Left cardiac atrium (tissue), 4 donors: ENCODE measurements at regions not wholly inside any gene's neighbourhood (a gene's known extent, or its start where the extent isn't known, plus 50 kb on each side); places are given as distances from the start of the nearest gene placed in this dataset.

ENCODE experiments used
- ATAC-seq, 2 donors: fragments of 200-7000 bp; cut with Tn5 transposase; one replicate each; pipeline ENCODE4 v1.9.1; 2020; ENCODE audit warnings: mild to moderate bottlenecking in 2 of 2, moderate library complexity in 2 of 2
- DNase-seq: peaks from one replicate; pipeline ENCODE4 v3.0.0-alpha.2; 2020
- intact Hi-C, 2 donors: fragments of 100-400 bp; cut with DNase I; formaldehyde crosslinking; loops; one replicate each; pipeline versions ENCODE4 v1.14.1 to v1.15.1; 2022 to 2023
- donor health status: DM: no; HTN: yes; CAD: no.
- donor health status: DM: no; HTN: yes; CAD: no; lungs with severe emphysema.
- donor health status: DM: yes; HTN: yes; CAD: no.
- donor health status: Dilated cardiomyopathy.

DNA sequence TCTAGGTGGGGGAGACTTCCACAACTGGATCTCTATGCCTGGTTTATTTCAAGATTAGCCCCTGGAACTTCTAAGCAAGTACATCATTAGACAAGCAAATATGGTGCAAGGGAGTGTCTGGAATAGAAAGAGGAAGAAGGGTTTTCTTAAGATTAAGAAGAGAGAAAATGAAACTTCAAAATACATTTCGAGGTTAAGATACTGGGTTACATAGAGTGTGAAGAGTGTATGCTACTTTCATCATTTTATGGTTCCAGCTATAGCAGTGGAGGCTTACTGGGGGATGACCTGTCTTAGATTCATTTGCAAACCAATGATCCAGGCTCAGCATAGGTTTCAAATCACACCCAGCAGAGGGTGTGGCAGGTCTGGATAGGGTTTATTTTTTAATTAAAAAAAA is 144.4 kb upstream of the GATB start:
- ATAC-seq (no peak), DNase-seq (no peak)
- intact Hi-C loops: no loop called here

DNA sequence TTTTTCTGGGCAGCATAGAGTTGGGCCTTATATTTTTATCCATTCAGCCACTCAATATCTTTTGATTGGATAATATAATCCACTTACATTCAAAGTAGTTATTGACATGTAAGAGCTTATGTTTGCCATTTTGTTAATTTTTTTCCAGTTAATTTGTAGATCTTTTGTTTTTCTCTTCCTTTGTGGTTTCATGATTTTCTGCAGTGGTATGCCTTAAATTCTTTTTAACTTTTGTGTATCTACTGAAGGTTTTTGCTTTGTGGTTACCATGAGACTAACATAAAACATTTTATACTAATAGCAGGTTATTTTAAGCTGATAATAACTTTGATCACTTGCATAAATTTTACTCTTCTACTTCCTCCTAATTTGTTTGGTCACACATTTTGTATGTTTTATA is 140.8 kb upstream of the GATB start:
- DNase-seq: no peak

DNA sequence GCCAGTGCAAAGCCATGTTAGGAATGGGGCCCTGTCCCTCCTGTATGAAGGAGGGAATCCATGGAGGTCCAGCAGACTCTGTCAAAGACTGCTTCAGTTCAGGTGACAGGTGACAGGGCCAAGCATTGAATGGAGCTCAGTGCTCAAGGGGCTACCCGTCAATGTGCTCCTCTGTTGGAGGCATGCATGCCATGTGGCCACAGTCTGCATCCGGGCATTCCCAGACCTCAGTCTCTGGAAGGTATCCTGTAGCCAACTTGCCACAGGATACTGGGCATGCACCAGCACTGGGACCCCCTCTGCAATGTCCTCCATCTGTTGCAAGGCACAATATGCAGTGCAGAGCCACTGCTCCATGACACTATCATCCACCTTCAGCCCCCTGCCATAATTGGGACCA is 136.1 kb upstream of the GATB start:
- intact Hi-C loops: no loop called here
- ATAC-seq (no peak), DNase-seq (no peak)

More for the DNA sequence above, 140.8 kb upstream of the GATB start:
- no peak for ATAC-seq
- intact Hi-C loops: no loop called here

DNA sequence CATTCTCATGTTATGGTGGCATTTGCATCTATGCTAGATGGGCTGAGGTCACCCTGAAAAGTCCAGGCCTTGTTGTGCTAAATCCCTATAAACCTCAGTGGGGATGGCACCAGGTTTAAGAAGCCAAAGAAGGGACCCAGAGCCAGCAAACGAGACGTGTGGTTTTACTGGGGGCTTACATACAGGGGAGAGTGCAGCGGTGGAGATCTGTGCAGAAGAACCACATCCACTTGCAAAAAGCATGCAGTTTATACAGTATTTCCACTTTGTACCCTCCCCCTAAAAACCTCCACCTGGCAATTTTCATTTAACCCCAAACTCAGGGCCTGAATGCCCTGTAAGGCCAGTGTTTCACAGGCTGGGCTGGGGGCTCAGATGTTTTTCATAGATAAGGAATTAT is 134.9 kb upstream of the GATB start:
- no peak for DNase-seq
- intact Hi-C loops: no loop called here
- no peak for ATAC-seq

DNA sequence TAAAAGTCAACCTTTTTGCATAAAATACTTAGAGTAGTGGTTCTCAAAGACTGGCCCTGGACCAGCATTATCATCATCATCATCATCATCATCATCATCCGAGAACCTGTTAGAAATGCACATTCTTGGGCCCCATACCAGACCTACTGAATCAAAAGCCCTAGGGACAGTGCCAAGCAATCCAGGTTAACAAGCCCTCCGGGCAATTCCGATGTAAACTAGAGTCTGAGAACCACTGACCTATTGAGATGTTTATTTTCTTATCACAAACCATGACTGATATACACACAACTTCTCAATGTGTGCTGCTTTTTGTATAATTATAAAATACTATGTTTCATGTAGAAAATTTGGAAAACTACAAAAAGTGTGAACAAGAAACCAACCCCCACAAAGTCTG is 133.4 kb upstream of the GATB start:
- intact Hi-C loops: no loop called here
- DNase-seq: no peak

DNA sequence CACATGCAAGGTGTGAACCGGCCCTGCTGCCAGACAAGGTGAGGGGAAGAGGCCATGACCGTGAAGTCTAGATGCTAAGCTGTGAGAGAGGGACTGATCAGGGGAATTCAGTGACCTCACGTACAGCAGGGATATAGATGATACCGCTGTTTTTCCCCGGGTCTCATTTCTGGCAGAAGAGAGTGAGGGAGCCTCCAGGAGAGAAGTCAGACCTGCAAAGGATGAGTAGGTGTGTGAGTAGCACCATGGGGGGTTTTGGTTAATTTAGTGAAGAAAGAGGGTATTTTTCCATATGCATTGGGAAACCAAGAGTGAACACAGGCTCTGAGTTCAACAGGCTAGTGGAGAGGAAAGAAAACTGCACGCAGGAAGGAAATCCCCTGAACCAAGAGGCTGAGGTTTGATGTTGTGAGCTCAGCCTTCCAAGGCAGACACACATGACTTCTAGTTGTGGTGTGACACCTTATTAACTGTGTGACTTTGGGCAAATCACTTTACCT is 127.6 kb upstream of the GATB start:
- intact Hi-C loops: no loop called here
- DNase-seq (no peak), ATAC-seq (no peak)

More for the DNA sequence above, 133.4 kb upstream of the GATB start:
- no peak for ATAC-seq

DNA sequence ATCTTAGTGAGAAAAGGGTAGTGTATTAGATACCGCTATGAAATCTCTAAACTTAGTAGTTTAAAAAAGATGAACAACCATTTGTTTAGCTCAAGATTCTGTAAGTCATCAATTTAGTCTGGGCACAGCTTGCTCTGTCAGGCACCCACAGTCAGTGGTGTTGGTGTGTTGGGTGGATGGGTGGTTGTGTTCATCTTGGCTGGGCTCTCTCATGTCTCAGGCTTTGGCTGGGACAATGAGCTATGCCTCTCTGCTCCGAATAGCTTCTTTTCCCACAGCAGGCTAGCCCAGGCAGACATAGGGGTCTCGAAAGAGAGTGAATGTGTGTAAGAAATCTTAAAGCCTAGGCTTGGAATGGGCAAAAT is 127.0 kb upstream of the GATB start:
- ATAC-seq (no peak), DNase-seq (no peak)
- intact Hi-C loops: no loop called here

DNA sequence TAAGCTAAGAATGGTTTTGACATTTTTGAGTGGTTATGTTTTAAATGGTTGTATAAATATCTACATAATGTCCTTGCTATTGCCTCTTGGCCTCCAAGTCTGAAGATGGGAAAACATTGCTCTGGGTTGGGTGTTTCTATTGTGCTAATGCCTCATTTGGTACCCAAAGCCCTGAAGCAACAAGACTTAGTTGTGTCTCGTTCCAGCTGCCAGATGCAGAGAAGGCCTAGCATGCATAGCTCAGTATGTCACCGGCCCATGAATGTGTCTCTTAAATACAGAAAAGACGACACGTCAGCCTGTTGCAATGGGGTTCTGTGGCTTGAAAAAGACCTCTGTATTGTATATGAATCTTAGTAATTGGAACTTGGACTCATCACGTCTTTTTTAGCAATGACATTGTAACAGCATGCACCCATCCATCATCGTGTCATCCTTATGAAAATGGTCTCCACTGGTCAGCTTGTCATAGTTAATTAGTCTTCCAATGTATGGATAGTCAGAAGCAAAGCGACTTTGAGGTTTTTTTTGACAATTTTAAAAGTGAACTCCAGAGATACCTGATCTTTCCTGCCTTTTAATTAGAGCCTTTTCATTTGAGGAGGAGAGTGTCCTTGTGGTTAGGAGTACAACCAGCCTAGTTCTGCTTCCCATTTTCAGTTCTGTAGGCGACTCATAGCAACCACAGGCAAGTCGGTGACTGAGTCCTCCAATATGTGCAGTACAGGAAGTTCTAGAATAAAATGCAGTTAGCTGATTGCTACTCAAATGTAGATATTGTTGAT is 126.4 kb upstream of the GATB start:
- peak in 1 of 2 donors; percentile 52 for ATAC-seq
- intact Hi-C loops: no loop called here
- no peak for DNase-seq

DNA sequence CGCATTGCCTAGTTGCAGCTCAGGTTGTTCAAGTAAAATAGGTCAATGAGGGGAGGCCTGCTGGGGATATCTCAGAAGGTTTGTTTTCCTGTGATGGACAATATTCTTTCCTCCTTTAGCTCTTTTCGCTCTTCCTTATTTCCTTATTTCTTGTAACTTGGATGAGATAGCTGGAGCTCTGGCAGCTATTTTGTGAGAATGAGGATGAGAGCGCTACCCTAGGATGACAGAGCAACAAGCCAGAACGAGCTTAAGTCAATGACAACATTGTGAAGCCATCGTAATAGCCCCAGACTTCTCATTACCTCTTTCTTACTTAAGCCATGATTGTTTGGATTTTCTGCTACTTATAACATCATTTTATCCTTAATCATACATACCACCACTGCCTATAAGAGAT is 124.3 kb upstream of the GATB start:
- no peak for DNase-seq
- intact Hi-C loops: no loop called here
- no peak for ATAC-seq

DNA sequence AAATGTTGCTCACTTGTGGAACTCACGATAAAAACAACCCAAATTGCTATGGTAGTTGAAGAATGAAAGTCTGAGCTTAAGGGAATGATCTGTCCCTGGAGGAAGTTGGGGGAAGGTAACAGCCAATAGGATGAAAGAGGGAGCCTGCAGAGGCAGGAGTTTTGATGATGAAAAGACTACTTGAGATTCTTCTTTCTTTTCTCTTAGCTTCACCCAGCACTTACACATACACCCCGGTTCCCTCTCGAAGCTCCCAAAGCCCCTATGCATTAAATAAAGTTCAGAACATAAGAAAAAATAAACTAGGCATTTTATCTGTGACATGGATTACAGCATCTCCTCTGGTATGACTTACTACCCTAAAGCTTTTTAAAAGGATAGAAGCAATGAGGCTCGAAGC is 122.9 kb upstream of the GATB start:
- DNase-seq (no peak), ATAC-seq (no peak)
- intact Hi-C loops: no loop called here

DNA sequence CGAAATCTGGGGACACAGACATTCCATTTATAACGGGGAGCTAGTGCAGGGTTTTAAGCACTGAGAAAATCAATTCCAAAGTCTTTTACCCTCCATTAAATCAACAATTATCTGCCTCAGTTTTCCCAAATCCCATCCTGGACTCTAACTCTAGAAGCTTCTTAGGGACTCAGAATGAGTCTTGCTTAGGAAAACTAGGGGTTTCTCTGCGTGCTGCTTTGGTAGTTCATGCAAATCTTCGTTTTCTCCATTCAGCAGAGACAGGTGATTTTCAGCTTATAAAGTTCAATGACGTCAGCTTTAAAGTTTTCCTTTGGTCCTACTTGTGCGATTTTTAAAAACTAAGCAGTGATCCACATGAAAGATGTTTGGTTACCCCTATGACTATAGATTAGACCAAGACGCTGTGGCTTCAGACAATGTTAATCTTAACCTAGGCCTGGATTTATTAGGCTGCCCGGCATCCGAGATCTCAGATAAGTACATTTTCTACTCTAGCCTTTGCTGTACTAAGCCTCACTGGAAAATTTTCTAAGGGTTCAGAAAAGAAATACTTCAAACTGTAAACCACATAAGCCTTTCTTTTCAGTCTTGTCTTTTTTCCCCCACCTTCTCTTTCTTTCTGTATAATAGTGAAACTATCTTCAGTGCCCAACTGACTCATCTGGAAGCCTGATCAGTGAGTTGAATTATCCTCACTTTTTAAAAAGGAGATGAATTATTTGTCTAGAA is 121.4 kb upstream of the GATB start:
- intact Hi-C loops: no loop called here

DNA sequence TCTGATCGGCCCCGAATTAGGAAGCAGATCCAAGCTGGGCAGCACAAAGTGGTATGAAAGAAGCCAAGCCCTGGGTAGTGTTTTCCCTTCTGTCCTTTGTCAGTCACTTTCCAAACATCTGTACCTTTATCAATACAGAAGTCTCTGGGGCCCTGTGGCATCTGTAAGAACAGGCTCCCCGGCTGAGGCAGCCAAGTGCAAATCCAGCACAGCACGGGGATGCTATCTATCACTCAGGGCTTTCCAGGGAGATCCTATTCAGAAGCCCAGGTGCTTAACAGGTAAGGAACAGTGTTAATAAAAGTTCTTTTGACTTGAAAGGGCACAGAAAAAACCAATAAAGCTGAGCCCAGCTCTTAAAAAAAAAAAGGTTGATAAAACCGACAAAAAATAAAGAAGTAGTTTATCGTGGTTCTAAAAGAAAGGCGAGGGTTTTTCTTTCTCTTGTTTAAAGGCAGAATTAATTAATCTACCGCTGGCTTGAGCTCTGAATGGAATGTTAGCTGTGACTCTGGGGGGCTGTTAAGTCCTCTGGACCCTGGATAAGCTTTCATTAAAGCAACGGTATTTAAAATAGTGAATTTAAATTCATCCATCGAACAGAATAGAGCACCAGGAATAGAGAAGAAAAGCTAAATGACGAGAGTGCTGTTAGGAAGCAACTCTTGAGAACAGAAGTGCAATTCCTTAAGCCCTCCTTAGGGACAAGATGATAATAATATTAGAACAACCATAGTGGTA is 119.1 kb upstream of the GATB start:
- DNase-seq (no peak), ATAC-seq (no peak)
- intact Hi-C loops: no loop called here

More for the DNA sequence above, 121.4 kb upstream of the GATB start:
- no peak for ATAC-seq
- no peak for DNase-seq

DNA sequence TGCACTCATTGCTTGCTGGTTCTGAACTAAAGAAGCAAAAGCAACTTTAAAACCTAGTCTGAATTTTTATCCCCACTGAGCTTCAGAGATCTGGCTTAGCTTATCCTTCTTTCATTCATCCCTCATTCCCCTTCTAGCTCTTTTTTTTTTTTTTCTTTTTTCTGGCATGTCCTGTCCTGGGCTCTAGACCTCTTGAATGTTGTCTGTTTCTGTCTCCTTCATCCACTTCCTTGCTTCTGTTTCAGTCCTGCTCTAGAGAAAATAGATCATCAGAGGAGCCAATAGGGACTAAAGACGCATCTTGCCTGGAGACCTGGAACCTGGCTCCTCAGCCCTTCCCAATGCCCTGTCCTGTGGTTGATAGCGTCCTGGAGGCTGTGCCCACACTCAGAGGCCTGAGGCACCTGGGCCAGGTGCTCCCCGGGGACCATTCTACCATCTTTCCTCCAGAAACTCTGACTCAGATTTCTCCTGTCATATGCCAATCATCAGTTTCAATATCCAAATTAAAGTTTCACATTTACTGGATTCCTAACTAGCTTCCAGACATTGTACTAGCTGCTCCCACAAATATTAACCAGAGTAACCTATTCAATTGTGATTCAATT is 115.7 kb upstream of the GATB start:
- intact Hi-C loops: no loop called here
- DNase-seq (no peak), ATAC-seq (no peak)

DNA sequence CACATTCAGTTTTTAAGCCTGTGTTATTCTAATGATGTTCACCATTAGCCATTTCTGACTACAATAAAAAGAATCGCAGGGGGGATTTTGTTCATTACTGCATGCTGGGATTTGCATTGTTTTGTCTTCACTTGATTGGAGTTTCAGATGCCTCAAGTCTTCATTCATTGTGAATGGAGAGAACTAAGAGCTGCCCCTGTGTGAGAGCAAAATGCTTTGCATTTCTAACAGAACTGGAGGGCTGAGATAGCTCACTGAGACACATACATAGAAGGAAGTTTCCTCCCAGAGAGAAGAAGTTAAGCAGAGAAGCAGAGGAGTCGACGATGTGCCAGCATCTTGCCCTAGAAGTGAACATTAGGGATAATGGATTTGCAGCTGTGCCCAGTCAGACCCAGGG is 113.5 kb upstream of the GATB start:
- intact Hi-C loops: no loop called here
- no peak for DNase-seq
- ATAC-seq: no peak

DNA sequence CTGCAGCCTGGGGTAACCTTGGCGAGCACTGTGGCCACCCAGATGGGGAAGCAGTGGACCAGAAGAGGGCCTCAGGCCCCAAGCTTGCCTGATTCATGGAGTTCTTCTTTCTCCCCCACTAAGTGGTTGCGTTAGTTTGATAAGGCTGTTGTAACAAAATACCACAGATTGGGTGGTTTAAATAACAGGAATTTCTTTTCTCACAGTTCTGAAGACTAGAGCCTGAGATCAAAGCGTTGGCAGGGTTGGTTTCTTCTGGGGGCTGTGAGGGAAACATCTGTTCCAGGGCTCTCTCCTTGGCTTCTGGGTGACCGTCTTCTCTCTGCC is 105.7 kb upstream of the GATB start:
- peak in 1 of 2 donors; percentile 59 for ATAC-seq
- no peak for DNase-seq
- intact Hi-C loops: no loop called here

DNA sequence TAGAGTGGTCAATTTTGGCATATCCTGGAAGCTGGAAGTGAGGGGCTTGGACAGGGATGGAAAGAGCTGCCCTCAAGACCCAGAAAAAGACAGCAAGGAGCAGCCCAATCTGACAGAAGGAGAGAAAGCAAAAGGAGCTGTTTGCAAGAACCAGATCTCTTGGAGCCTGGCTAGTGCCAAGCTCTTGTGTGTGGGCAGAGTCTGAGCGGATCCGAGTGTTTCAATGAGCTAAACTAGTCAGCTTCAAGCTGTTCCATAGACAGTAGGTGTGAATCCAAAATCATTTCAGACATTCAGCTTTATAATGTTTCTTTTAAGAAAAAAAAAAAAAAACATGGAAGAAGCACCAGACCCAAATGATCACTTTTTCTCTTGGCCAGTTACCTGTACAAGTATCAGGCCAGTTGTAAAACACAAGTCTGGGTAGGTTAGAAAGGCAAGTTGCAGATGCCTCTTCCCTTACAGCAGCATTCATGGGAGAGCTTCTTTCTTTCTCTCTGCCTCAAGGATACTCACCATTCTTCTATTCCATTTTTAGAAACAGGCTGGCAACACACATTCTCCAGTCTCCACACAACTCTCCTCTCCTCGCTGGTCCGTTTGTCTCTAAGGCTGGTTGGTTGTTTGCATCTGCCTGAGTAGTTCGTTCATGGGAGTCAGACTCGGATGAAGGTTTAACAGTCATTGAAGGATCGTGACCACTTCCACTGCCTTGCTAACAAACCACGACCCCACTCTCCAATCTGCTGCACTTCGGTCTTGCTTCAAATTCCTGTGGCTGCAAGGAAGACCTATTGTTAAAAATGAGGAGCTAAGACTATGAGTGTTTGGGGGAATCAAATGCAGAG is 105.2 kb upstream of the GATB start:
- intact Hi-C loops: no loop called here
- DNase-seq: no peak
- ATAC-seq: peak in 1 of 2 donors; percentile 29

DNA sequence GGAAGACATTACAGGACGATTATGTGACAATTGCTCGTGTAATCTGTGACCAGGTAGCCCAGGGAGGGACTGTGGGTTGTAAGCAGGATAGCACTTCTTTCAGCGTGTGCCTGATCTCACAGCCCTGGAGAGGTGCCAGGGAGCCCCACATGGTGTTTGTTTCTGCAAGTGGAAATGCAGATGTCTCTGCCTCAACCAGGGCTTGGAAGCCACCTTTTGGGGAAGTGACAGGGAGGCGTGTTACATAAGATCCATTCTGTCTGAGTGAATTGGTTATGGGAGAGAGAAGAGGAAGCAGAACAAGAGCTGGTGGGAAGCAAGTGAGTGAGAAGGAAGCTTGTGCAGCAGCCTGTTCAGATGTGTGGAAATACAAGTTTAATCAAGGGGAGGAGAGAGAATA is 104.5 kb upstream of the GATB start:
- peak; percentile 50 to 76 for ATAC-seq
- DNase-seq: peak; percentile 60
- intact Hi-C loops: no loop called here

DNA sequence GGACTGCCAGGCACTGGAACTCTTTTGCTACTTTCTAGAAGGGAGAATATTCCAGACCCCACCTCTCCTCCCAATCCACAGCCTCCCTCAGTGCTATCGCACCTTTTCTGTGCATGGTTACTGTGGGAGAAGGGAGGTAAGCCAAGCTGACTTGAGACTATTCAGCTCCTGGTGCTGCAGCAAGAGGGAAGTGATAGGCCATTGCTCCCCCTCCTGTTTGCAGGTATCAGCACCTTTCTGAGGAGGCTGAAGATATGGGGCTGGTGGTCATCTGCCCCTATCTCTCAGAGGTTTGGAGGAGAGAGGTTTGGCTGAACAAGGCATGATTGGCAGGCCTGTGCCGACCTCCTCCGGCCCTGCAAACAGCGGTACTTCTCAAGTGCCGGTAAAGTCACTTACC is 103.3 kb upstream of the GATB start:
- ATAC-seq (no peak), DNase-seq (no peak)
- intact Hi-C loops: no loop called here

DNA sequence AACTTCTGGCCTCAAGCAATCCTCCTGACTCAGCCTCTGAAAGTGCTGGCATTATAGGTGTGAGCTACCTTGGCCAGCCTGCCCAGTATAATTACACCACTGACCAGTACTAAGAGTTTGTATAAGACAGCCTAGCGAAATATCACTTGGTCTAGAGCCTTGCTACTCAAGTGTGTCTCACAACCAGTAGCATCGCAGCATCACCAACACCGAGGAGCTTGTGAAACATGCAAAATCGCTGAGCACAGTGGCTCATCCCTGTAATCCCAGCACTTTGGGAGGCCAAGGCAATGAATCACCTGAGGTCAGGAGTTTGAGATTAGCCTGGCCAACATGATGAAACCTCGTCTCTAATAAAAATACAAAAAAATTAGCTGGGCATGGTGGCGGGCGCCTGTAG is 102.0 kb upstream of the GATB start:
- ATAC-seq: no peak
- DNase-seq: no peak
- intact Hi-C loops: no loop called here
